GM19043 (cell line): ENCODE measurements at regions not wholly inside any gene's neighbourhood (a gene's known extent, or its start where the extent isn't known, plus 50 kb on each side); places are given as distances from the start of the nearest gene placed in this dataset.
"Not testable (repeated sequence)": the region's sequence is repeated elsewhere in the genome, so short reads cannot be mapped to it uniquely, and the experiment has no call there.

Source experiments
- ATAC-seq: cut with Tn5 transposase; IDR thresholded peaks from one replicate; pipeline ENCODE4 v1.9.1; 2021; ENCODE audit warnings: low read depth; ENCODE audit not compliant: unreplicated experiment

GRCh38 chr6:14506656-14507246 is 389.2 kb downstream of the CD83 start:
- ATAC-seq, result no peak

- no peak for ATAC-seq
These were observed 391.5 kb downstream of the CD83 start for GRCh38 chr6:14509120-14509519.

- no peak for ATAC-seq
These were observed 392.5 kb downstream of the CD83 start for GRCh38 chr6:14510038-14510437.

GRCh38 chr6:14511061-14511586 is 393.6 kb downstream of the CD83 start:
- ATAC-seq, result no peak

GRCh38 chr6:14512246-14512645 is 394.7 kb downstream of the CD83 start:
- no peak for ATAC-seq

GRCh38 chr6:14513496-14514393 is 396.2 kb downstream of the CD83 start:
- no peak for ATAC-seq

GRCh38 chr6:14516956-14517355 is 399.4 kb downstream of the CD83 start:
- ATAC-seq, result no peak

GRCh38 chr6:14517516-14518105 is 400.0 kb downstream of the CD83 start:
- no peak for ATAC-seq

- no peak for ATAC-seq
These were observed 401.1 kb downstream of the CD83 start for GRCh38 chr6:14518515-14519217.

GRCh38 chr6:14520029-14520428 is 402.5 kb downstream of the CD83 start:
- ATAC-seq, result no peak

- no peak for ATAC-seq
These were observed 403.0 kb downstream of the CD83 start for GRCh38 chr6:14520536-14520935.

- ATAC-seq, result no peak
These were observed 403.6 kb downstream of the CD83 start for GRCh38 chr6:14521141-14521540.

- ATAC-seq, result not testable (repeated sequence)
These were observed 404.3 kb downstream of the CD83 start for GRCh38 chr6:14521861-14522260.

GRCh38 chr6:14524319-14524718 is 406.7 kb downstream of the CD83 start:
- ATAC-seq, result no peak

- ATAC-seq, result no peak
These were observed 412.8 kb downstream of the CD83 start for GRCh38 chr6:14530385-14530784.

GRCh38 chr6:14533446-14533845 is 415.9 kb downstream of the CD83 start:
- ATAC-seq, result no peak

GRCh38 chr6:14537030-14537429 is 419.5 kb downstream of the CD83 start:
- no peak for ATAC-seq

GRCh38 chr6:14540276-14540675 is 422.7 kb downstream of the CD83 start:
- ATAC-seq, result no peak

GRCh38 chr6:14540810-14541540 is 423.4 kb downstream of the CD83 start:
- no peak for ATAC-seq

GRCh38 chr6:14542670-14543366 is 425.2 kb downstream of the CD83 start:
- ATAC-seq, result no peak
